HTR-8/SVneo (cell line): ENCODE measurements at regions not wholly inside any gene's neighbourhood (a gene's known extent, or its start where the extent isn't known, plus 50 kb on each side); places are given as distances from the start of the nearest gene placed in this dataset.

Experiments
- DNase-seq: peaks from one replicate; pipeline ENCODE4 v3.0.0; 2011; ENCODE audit warnings: low spot score, mixed read lengths; ENCODE audit not compliant: insufficient read length
- FAIRE-seq: peaks from 2 replicates; lab custom pipeline; 2011; peaks lifted over from hg19 to GRCh38; lab: Jason Lieb, UNC

- no peak for FAIRE-seq
- DNase-seq: no peak
Observed at GRCh38 chr13:99894105-99894839, 77.3 kb downstream of the ZIC5 start.

- FAIRE-seq (no peak), DNase-seq (no peak)
Observed at GRCh38 chr13:99893567-99893966, 78.0 kb downstream of the ZIC5 start.

GRCh38 chr13:99892866-99893504, 78.6 kb downstream of the ZIC5 start:
- DNase-seq: no peak
- FAIRE-seq: no peak

- no peak for DNase-seq
- no peak for FAIRE-seq
Observed at GRCh38 chr13:99892196-99892613, 79.4 kb downstream of the ZIC5 start.

- DNase-seq: no peak
- no peak for FAIRE-seq
Observed at GRCh38 chr13:99886706-99887105, 84.9 kb downstream of the ZIC5 start.

- no peak for FAIRE-seq
- DNase-seq: no peak
Observed at GRCh38 chr13:99884913-99885312, 86.7 kb downstream of the ZIC5 start.

GRCh38 chr13:99883805-99884204, 87.8 kb downstream of the ZIC5 start:
- no peak for DNase-seq
- FAIRE-seq: no peak

- FAIRE-seq (no peak), DNase-seq (no peak)
Observed at GRCh38 chr13:99878921-99879610, 92.5 kb downstream of the ZIC5 start.

GRCh38 chr13:99876651-99877050, 94.9 kb downstream of the ZIC5 start:
- no peak for DNase-seq
- FAIRE-seq: no peak

- FAIRE-seq (no peak), DNase-seq (no peak)
Observed at GRCh38 chr13:99875391-99875790, 96.2 kb downstream of the ZIC5 start.

GRCh38 chr13:99873832-99874430, 97.6 kb downstream of the ZIC5 start:
- DNase-seq (no peak), FAIRE-seq (no peak)

- DNase-seq (no peak), FAIRE-seq (no peak)
Observed at GRCh38 chr13:99873141-99873540, 98.4 kb downstream of the ZIC5 start.

GRCh38 chr13:99871249-99871898, 100.2 kb downstream of the ZIC5 start:
- FAIRE-seq (no peak), DNase-seq (no peak)

GRCh38 chr13:99870541-99870940, 101.0 kb downstream of the ZIC5 start:
- DNase-seq (no peak), FAIRE-seq (no peak)

- DNase-seq (no peak), FAIRE-seq (no peak)
Observed at GRCh38 chr13:99869830-99870229, 101.7 kb downstream of the ZIC5 start.

GRCh38 chr13:99868767-99869166, 102.8 kb downstream of the ZIC5 start:
- no peak for FAIRE-seq

GRCh38 chr13:99867535-99868257, 103.9 kb downstream of the ZIC5 start:
- FAIRE-seq: no peak
- no peak for DNase-seq

More at GRCh38 chr13:99868767-99869166, 102.8 kb downstream of the ZIC5 start:
- DNase-seq: no peak

- FAIRE-seq (no peak), DNase-seq (no peak)
Observed at GRCh38 chr13:99866781-99867180, 104.8 kb downstream of the ZIC5 start.

- FAIRE-seq (no peak), DNase-seq (no peak)
Observed at GRCh38 chr13:99865420-99865930, 106.1 kb downstream of the ZIC5 start.

GRCh38 chr13:99864627-99864990, 107.0 kb downstream of the ZIC5 start:
- no peak for DNase-seq
- no peak for FAIRE-seq
